Ureter (tissue), 1 donor: ENCODE measurements at regions not wholly inside any gene's neighbourhood (a gene's known extent, or its start where the extent isn't known, plus 50 kb on each side); places are given as distances from the start of the nearest gene placed in this dataset.

Experiments
- DNase-seq: peaks from one replicate; pipeline ENCODE4 v3.0.0-alpha.2; 2020; ENCODE audit warnings: low spot score
- donor health status: DM: yes; HTN: yes; CAD: no.

- DNase-seq = no peak
These were observed 79.5 kb downstream of the FOXA2 start for GRCh38 chr20:22504829-22505377.

DNA sequence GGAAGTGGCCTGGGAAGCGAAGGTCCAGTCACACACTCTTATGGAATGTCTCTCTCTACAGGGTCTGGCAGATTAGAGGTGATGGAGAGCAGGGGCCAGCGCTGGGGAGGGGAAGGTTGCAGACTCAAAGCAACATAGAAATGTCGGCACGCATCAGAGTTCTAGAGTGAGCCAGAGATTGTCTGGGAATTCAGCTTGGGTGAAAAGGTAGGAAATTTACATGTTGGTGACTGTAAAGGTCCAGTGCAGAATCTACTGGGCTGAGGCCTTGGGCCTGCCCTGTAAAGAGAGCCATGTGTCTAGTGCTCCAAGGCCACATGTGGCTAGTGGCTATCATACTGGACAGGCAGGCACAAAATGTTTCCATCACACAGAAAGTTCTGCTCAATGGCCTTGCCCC lies 80.8 kb downstream of the FOXA2 start:
- no peak for DNase-seq

GRCh38 chr20:22502731-22503191 lies 81.6 kb downstream of the FOXA2 start:
- DNase-seq = no peak

- no peak for DNase-seq
These were observed 82.6 kb downstream of the FOXA2 start for GRCh38 chr20:22501566-22502344.

GRCh38 chr20:22501034-22501433 lies 83.3 kb downstream of the FOXA2 start:
- no peak for DNase-seq

- no peak for DNase-seq
These were observed 84.7 kb downstream of the FOXA2 start for GRCh38 chr20:22499515-22500166.

- no peak for DNase-seq
These were observed 87.6 kb downstream of the FOXA2 start for GRCh38 chr20:22496817-22497216.

DNA sequence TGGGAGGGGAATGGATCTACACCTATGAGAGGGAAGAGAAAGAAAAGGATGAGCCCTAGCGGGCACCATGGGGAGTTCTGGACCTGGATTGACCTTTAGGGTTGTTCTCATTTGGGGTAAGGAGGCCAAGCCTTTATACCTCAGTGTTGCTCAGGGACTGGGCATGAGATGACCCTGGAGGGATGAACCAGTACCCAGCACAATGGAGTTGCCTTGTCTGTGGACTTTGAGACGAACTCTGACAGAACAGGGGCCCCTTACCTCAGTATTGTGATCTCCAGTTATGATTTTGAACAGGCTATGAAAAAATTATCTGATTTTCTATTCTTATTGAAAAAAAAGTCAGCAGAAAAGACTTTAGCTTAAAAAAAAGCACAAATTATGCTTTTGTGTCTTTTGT lies 88.6 kb downstream of the FOXA2 start:
- no peak for DNase-seq

GRCh38 chr20:22495172-22495571 lies 89.2 kb downstream of the FOXA2 start:
- DNase-seq = no peak

- no peak for DNase-seq
These were observed 91.9 kb downstream of the FOXA2 start for GRCh38 chr20:22492497-22492896.

DNA sequence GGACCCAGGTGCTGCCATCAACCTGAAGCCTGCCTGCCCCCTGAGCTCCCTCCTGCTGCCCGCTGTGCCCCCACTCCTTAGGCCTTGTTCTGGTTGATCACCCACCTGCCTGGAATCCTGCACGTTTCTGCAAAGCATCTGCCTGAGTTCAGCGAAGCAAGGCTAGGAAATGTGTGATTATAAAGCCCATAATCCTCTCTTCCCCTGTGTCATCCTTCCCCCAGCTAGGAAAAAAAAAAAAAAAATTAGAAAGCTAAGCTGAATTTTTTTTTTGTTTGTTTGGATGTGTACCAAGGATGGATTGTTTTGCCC lies 93.2 kb downstream of the FOXA2 start:
- DNase-seq = no peak

DNA sequence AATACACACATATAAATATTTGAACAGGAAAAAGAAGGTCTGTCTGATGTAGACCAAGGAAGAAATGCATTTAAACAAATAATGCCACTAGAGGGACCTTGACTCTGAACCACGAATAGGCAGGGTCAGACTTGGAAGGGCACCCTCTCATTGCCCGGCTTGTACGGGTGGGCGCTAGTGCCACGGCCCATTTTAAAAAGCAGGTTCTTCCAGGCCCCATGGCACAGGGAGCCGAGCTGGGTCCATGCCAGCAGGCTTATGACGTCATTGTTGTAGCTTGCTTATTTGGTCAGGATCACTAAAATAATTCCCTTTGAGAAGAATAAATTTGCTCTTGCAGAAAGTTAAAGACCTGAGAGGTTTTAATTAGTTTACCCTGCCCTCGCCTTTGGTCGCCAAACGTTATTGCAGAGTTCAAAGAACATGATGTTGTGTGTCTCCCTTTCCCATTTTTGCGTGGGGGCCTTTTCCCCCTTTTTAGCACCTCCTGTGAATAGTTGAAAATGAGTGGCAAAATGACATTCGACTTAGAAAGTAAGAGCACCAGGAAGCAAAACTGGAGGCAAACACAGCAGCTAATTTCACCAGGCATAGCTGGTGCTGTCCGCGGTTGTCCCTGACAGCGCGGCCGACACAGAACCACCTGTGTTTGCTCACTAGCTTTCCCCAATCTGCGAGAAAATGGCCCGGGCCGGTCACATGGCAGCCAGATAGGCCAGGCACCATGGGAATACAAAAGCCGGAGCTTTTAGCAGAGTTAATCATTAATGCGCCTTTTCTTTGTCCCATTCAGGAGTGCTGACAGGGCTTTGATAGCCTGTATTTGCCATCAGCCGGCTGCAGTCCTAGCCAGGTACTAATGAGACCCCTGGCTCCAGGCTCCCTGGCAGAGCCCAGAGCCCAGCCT lies 93.8 kb downstream of the FOXA2 start:
- no peak for DNase-seq

DNA sequence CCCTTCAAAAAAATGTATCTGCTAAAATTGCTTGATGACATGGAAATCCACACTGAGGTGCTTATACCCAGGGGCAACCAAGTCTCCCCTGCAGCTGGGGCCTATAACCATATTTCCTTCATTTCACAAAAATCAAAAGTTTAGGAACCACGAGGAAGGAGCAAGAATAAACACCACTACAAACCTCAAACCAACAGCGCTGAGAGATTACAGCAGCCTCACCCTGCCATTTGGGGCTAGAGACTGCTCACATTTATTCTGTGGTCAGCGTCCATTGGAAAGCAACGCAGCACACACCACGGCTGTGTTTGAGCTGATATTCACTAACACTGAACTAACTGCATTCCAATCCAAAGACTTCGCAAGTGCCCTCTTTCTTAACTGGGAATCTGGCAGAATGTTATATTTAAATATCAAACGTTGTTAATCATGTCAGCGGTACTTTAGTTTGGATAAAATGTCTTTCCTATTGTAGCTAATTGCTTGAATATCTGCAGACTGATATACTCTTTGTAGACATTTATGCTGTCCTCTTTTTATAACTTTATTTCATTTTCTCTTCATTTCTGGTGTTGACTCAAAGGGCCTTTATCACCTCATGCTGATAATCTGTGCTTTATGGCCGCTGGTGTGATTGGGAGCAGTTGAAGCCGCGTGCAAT lies 94.6 kb downstream of the FOXA2 start:
- no peak for DNase-seq

DNA sequence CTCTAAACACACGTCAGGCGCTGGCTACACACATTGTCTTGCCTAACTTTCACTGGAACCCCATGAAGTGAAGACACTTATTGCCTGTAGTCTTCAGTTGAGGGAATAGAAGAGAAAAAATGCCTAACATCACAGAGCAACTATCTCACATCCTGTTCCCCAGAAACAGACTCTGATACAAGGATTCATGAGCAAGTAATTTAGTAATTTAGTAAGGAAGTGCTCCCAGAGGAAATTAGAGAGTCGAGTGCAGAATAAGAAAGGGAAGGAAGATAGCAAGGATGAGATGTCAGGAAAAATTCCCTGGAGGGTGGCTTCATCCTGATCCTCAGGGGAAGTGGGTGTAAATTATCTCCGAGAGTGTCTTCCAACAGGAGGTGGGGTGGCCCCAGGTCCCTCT lies 104.0 kb downstream of the FOXA2 start:
- DNase-seq = no peak

GRCh38 chr20:22475662-22476061 lies 108.7 kb downstream of the FOXA2 start:
- no peak for DNase-seq

- no peak for DNase-seq
These were observed 110.1 kb downstream of the FOXA2 start for GRCh38 chr20:22474224-22474623.

DNA sequence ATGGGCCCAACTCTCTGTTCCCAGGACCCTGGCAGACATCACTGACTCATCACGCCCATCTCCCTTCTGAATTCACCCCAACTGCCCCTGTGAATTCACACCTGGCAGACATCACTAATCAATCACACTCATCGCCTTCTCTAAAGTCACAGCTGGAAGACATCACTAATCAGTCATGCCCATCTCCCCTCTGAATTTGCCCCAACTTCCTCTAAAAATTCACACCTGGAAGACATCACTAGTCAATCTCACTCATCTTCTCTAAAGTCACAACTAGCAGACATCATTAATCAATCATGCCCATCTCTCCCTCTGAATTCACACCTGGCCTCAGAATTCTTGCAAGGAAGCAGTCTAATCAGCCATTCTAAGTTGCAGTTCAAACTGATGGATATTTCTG lies 111.1 kb downstream of the FOXA2 start:
- DNase-seq = no peak

DNA sequence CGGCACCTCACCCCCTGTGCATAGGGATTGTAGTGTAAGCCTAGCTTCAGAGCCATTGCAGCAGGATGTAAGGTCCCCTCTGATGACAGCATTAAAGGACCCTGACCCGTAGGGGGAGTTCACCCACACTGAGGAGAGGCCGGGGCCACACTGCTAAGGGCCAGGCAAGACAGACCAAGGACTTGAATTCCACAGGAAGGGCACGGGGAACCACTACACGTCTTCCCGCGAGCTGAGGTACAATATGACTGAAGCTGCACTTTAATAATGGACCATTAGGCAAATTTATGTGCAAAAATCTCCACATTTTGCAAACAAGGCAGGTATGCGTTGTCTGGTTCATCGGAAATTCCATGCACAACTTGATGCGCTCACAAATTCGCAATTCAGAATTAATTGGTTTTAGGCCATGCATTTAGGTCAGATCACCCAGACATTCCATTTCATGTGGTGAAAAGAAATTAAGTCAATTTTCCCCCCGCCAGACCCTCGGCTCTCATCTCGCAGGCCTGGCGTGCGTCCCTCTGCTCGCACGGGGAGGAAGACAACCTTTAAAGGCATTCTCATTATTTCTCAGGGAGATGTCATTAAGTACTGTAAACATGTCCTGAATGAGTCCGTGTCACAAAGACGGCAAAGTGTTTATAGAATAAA lies 111.8 kb downstream of the FOXA2 start:
- no peak for DNase-seq

DNA sequence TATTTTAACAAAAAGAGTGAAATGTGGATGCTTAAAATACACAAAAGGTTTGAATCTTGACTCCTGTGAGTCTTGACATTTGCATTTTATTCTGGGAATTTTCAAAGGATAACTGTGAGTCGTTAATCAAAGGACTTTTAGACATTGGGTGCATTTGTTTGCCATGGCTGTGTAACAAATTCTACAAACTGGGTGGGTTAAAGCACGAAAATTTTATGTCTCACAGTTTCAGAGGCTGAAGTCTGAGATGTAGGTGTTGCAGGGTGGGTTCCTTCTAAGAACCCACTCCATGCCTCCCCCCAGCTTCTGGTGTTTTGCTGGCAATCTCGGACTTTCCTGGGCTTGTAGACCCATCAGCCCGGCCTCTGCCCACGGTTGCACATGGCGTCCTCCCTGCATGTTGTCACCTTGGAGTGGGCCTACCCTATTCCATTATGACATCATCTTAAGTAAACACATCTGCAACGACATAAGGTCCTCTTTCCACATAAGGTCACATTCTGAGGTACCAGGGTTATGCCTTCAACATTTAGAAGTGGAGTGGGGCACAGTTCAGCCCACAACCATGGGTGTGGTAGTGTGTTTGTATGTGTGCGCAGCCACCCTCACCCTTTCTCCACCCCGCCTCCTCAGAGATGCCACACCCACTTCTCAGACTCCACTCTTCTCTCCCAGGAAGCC lies 113.1 kb downstream of the FOXA2 start:
- DNase-seq = no peak

DNA sequence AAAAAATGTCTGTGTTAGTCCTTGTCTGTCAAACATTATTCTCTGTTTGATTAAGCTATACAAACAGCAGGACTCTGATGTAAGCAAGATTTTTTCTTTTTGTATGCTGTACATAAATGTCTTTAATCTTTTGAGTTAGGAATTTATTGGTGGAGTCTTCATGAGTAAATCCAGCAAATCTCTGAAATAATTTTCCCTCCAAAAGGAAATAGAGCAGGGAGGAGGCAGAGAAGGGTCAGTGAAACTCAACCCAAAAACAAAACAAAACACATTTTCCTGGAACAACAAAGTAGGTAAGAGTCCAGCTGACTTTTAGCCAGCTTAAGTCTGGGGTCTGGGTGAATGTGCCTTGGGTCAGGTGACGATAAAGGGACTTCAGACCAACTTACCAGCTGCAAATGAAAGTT lies 113.7 kb downstream of the FOXA2 start:
- DNase-seq = no peak
